ENCODE measurements at regions not wholly inside any gene's neighbourhood (a gene's known extent, or its start where the extent isn't known, plus 50 kb on each side); places are given as distances from the start of the nearest gene placed in this dataset.

GRCh38 chr1:119291611-119292206, 76.9 kb upstream of the HAO2 start:
- POLR2A ChIA-PET: no interaction called here

GRCh38 chr1:119293797-119294196, 74.8 kb upstream of the HAO2 start:
- CTCF ChIA-PET: interaction anchor here (1.6 to 1.8 kb wide), 2 partner anchors 10 to 74 kb away, joined by 3 to 9 read pairs; partner anchors contain the start of gene HAO2

More at GRCh38 chr1:119291611-119292206, 76.9 kb upstream of the HAO2 start:
- no peak for TF ChIP-seq CTCF (IDR thresholded peaks at IDR 0.05; ENCODE audit: insufficient read depth, low read length, missing control alignments)
- DNase-seq (ENCODE audit: low read depth, low spot score): no peak
- CTCF ChIA-PET: interaction anchor here (1.8 kb wide), 1 partner anchor 16 kb away, joined by 10 read pairs; no protein-coding TSS in a partner anchor
- no peak overlapping the region for H3K4me3 ChIP-seq (ENCODE audit: low read depth, low read length)

GRCh38 chr1:119294199-119294598, 74.4 kb upstream of the HAO2 start:
- no peak for TF ChIP-seq CTCF (IDR thresholded peaks at IDR 0.05; ENCODE audit: insufficient read depth, low read length, missing control alignments)
- POLR2A ChIA-PET: no interaction called here
- CTCF ChIA-PET: interaction anchor here (1.6 to 3.2 kb wide), 3 partner anchors 10 to 73 kb away, joined by 3 to 12 read pairs (median 9); partner anchors contain the start of gene HAO2
- DNase-seq (ENCODE audit: low read depth, low spot score): no peak
- no peak overlapping the region for H3K4me3 ChIP-seq (ENCODE audit: low read depth, low read length)

More at GRCh38 chr1:119293797-119294196, 74.8 kb upstream of the HAO2 start:
- POLR2A ChIA-PET: no interaction called here
- TF ChIP-seq CTCF (IDR thresholded peaks at IDR 0.05; ENCODE audit: insufficient read depth, low read length, missing control alignments): no peak
- no peak for DNase-seq (ENCODE audit: low read depth, low spot score)
- H3K4me3 ChIP-seq (ENCODE audit: low read depth, low read length): no peak overlapping the region

GRCh38 chr1:119294722-119295121, 73.9 kb upstream of the HAO2 start:
- POLR2A ChIA-PET: no interaction called here
- no peak for DNase-seq (ENCODE audit: low read depth, low spot score)
- CTCF ChIA-PET: interaction anchor here (0.9 to 3.2 kb wide), 4 partner anchors 12 to 73 kb away, joined by 3 to 12 read pairs (median 6); partner anchors contain the start of gene HAO2
- no peak for TF ChIP-seq CTCF (IDR thresholded peaks at IDR 0.05; ENCODE audit: insufficient read depth, low read length, missing control alignments)
- no peak overlapping the region for H3K4me3 ChIP-seq (ENCODE audit: low read depth, low read length)

GRCh38 chr1:119298687-119299303, 69.8 kb upstream of the HAO2 start:
- no peak overlapping the region for H3K4me3 ChIP-seq (ENCODE audit: low read depth, low read length)
- no peak for TF ChIP-seq CTCF (IDR thresholded peaks at IDR 0.05; ENCODE audit: insufficient read depth, low read length, missing control alignments)
- POLR2A ChIA-PET: no interaction called here
- CTCF ChIA-PET: no interaction called here
- no peak for DNase-seq (ENCODE audit: low read depth, low spot score)

GRCh38 chr1:119302011-119302410, 66.6 kb upstream of the HAO2 start:
- POLR2A ChIA-PET: no interaction called here
- no peak for TF ChIP-seq CTCF (IDR thresholded peaks at IDR 0.05; ENCODE audit: insufficient read depth, low read length, missing control alignments)
- no peak overlapping the region for H3K4me3 ChIP-seq (ENCODE audit: low read depth, low read length)
- no peak for DNase-seq (ENCODE audit: low read depth, low spot score)
- CTCF ChIA-PET: interaction anchor here (1.1 to 2.8 kb wide), 2 partner anchors 12 to 27 kb away, joined by 3 to 9 read pairs; no protein-coding TSS in a partner anchor

Measured in AG04449 (cell line).